Naive thymus-derived CD4-positive, alpha-beta T cell (primary cell): ENCODE measurements at regions not wholly inside any gene's neighbourhood (a gene's known extent, or its start where the extent isn't known, plus 50 kb on each side); places are given as distances from the start of the nearest gene placed in this dataset.

ENCODE experiments used
- ATAC-seq: fragments of 150-1000 bp; cut with Tn5 transposase; 2 replicates; pipeline ENCODE4 v1.10.0; 2021; ENCODE audit warnings: mild to moderate bottlenecking, moderate library complexity
- CTCF ChIA-PET: fragments of 350-600 bp; sonication (Branson Sonifier 250); formaldehyde crosslinking; loops from one replicate; lab custom pipeline; 2021; ENCODE audit warnings: antibody characterized with exemption; lab: Charles Lee
- POLR2A ChIA-PET: fragments of 350-600 bp; sonication (Branson Sonifier 250); formaldehyde crosslinking; loops from one replicate; lab custom pipeline; 2021; ENCODE audit warnings: antibody characterized with exemption, inconsistent platforms; lab: Charles Lee
- DNase-seq, 9 donors: peaks; one replicate each; pipeline versions ENCODE4 v3.0.0 to v3.0.0-alpha.2; 2020 to 2022; ENCODE audit warnings: mixed read lengths in 1 of 9
- H3K27ac ChIP-seq: one replicate; pipeline ENCODE4 v1.7.0; 2013; ENCODE audit warnings: mild to moderate bottlenecking, low read depth, low read length, moderate library complexity
- H3K27me3 ChIP-seq, 2 donors: one replicate each; pipeline ENCODE4 v1.7.0; 2013; ENCODE audit warnings: low read length in 2 of 2, mild to moderate bottlenecking in 2 of 2, moderate library complexity in 2 of 2; ENCODE audit not compliant: control insufficient read depth in 2 of 2, insufficient read depth in 2 of 2
- H3K36me3 ChIP-seq, 3 experiments: 1 replicate in 2 of 3; 2 replicates in 1 of 3; pipeline ENCODE4 v1.7.0; 2013; ENCODE audit warnings: low read length in 3 of 3, mild to moderate bottlenecking in 3 of 3, moderate library complexity in 1 of 3; ENCODE audit not compliant: insufficient read depth in 3 of 3, control insufficient read depth in 2 of 3
- H3K4me1 ChIP-seq, 2 donors: one replicate each; pipeline ENCODE4 v1.7.0; 2013; ENCODE audit warnings: low read length in 2 of 2, mild to moderate bottlenecking in 2 of 2, moderate library complexity in 1 of 2; ENCODE audit not compliant: control insufficient read depth in 2 of 2, insufficient read depth in 2 of 2
- H3K4me3 ChIP-seq: 2 replicates; pipeline ENCODE4 v1.7.0; 2013; ENCODE audit warnings: mild to moderate bottlenecking, low read length
- H3K9me3 ChIP-seq, 3 experiments: 1 replicate in 2 of 3; 2 replicates in 1 of 3; pipeline ENCODE4 v1.7.0; 2013; ENCODE audit warnings: low read length in 3 of 3; ENCODE audit not compliant: control insufficient read depth in 2 of 3
- H3K27ac Mint-ChIP-seq, 9 donors: one replicate each; pipeline ENCODE4 v1.8.0; 2020 to 2022; ENCODE audit warnings: mixed read lengths in 9 of 9, mild to moderate bottlenecking in 8 of 9, moderate library complexity in 5 of 9, inconsistent platforms in 2 of 9
- H3K27me3 Mint-ChIP-seq, 5 donors: one replicate each; pipeline ENCODE4 v1.8.0; 2021 to 2022; ENCODE audit warnings: mixed read lengths in 5 of 5, mild to moderate bottlenecking in 1 of 5
- H3K36me3 Mint-ChIP-seq, 5 donors: one replicate each; pipeline ENCODE4 v1.8.0; 2020 to 2022; ENCODE audit warnings: mixed read lengths in 5 of 5, mild to moderate bottlenecking in 3 of 5, inconsistent platforms in 1 of 5
- H3K4me1 Mint-ChIP-seq, 7 donors: one replicate each; pipeline ENCODE4 v1.8.0; 2020 to 2022; ENCODE audit warnings: mixed read lengths in 7 of 7, mild to moderate bottlenecking in 3 of 7, inconsistent platforms in 1 of 7
- H3K4me3 Mint-ChIP-seq, 10 donors: one replicate each; pipeline ENCODE4 v1.8.0; 2020 to 2022; ENCODE audit warnings: mild to moderate bottlenecking in 10 of 10, mixed read lengths in 10 of 10, moderate library complexity in 6 of 10, inconsistent platforms in 2 of 10
- H3K9me3 Mint-ChIP-seq, 11 donors: one replicate each; pipeline ENCODE4 v1.8.0; 2020 to 2022; ENCODE audit warnings: mixed read lengths in 11 of 11, mild to moderate bottlenecking in 4 of 11, inconsistent platforms in 1 of 11, moderate library complexity in 1 of 11
- intact Hi-C, 2 donors: fragments of 100-400 bp; cut with micrococcal nuclease; formaldehyde crosslinking; loops; one replicate each; pipeline ENCODE4 v1.15.1; 2023

DNA sequence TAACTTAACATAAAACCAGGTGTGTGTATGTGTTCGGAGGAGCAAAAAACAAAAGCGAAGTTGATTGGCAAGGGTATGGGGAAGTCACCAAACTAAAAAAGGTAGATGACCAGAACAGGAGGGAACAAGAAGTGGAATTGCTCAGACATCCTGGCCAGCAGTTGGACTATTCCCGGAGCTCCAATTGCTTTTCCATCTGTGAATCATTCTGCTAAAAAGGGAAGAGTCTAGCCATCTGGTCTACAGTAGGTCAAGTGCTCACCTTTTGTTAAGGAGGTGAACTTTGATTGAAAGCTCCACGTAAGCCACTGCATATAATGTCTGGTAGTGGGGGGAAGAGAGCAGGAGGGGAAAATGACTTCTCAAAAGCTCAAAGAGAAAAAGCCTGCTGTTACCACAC lies 50.0 kb upstream of the BET1 start:
- Histone ChIP-seq H3K4me3 (no peak overlapping the region), H3K36me3 (no peaks in the 10 kb centered on the region), H3K27me3 (no peaks in the 10 kb centered on the region), H3K9me3 (no peaks in the 10 kb centered on the region), H3K27ac (no peak overlapping the region), H3K4me1 (no peaks in the 10 kb centered on the region)
- ATAC-seq (no peak), DNase-seq (no peak)
- H3K4me1 Mint-ChIP-seq = peaks cover 0 to 3% (median 0%) of the 10 kb centered on the region in 7 donors
- intact Hi-C loops = no loop called here
- POLR2A ChIA-PET = no interaction called here
- no peak overlapping the region for H3K27ac Mint-ChIP-seq
- peaks cover 15 to 33% (median 26%) of the 10 kb centered on the region in 5 donors for H3K27me3 Mint-ChIP-seq
- no peak overlapping the region for H3K4me3 Mint-ChIP-seq
- H3K9me3 Mint-ChIP-seq = peaks cover 0 to 7% (median 0%) of the 10 kb centered on the region in 11 donors
- H3K36me3 Mint-ChIP-seq = peaks cover 0 to 4% (median 0%) of the 10 kb centered on the region in 5 donors
- CTCF ChIA-PET = no interaction called here

DNA sequence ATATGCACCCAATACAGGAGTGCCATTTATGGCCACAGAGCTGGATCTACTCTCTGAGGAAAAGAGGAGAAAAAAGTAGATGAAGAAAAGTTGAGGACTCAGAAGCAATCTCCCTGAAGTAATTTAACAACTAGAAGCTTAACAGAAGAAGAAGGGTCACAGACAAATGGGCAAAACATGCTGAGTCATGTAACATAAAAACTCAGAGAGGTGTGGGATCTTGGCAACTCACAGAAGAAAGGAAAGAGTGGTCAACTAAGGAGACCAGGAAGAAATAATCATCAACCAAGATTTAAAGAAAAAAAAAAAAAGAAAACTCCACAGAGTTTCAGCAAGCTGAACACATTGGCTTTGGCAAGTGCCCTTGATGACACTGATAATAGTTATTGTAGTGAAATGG lies 51.8 kb upstream of the BET1 start:
- intact Hi-C loops = no loop called here
- Mint-ChIP-seq H3K27me3 (peaks cover 9 to 41% (median 22%) of the 10 kb centered on the region in 5 donors), H3K36me3 (peaks cover 0 to 4% (median 0%) of the 10 kb centered on the region in 5 donors), H3K9me3 (peaks cover 0 to 7% (median 0%) of the 10 kb centered on the region in 11 donors), H3K4me1 (peaks cover 0 to 3% (median 0%) of the 10 kb centered on the region in 7 donors), H3K4me3 (no peak overlapping the region), H3K27ac (no peak overlapping the region)
- ChIA-PET CTCF (no interaction called here), POLR2A (no interaction called here)
- H3K4me1 ChIP-seq = no peaks in the 10 kb centered on the region
- no peaks in the 10 kb centered on the region for H3K27me3 ChIP-seq
- no peaks in the 10 kb centered on the region for H3K36me3 ChIP-seq
- H3K27ac ChIP-seq = no peak overlapping the region
- no peak overlapping the region for H3K4me3 ChIP-seq
- DNase-seq (no peak), ATAC-seq (no peak)
- H3K9me3 ChIP-seq = no peaks in the 10 kb centered on the region

DNA sequence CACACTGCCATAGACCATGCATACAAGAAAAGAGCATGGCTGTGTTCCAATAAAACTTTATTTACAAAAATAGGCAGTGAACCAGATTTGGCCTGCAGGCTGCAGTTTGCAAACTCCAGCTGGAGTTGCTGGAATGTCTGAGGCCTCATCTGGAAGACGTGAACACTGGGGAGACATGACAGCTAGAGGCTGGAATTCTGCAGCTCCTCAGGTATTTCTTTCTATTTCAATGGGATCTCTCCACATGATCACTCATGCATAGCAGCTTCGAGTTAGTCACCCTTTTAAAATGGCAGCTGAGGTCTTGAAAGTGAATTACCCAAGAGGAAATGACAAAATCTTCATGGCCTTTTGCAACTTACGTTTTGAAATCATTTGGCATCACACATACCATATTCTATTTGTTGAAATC lies 52.6 kb upstream of the BET1 start:
- no peak for ATAC-seq
- Mint-ChIP-seq H3K27me3 (peaks cover 12 to 45% (median 31%) of the 10 kb centered on the region in 5 donors), H3K4me1 (peaks cover 0 to 3% (median 0%) of the 10 kb centered on the region in 7 donors), H3K36me3 (peaks cover 0 to 4% (median 0%) of the 10 kb centered on the region in 5 donors), H3K9me3 (peaks cover 0 to 7% (median 0%) of the 10 kb centered on the region in 11 donors), H3K27ac (no peak overlapping the region), H3K4me3 (no peak overlapping the region)
- no peak overlapping the region for H3K4me3 ChIP-seq
- H3K36me3 ChIP-seq = no peaks in the 10 kb centered on the region
- H3K9me3 ChIP-seq = no peaks in the 10 kb centered on the region
- H3K27ac ChIP-seq = no peak overlapping the region
- H3K4me1 ChIP-seq = no peaks in the 10 kb centered on the region
- POLR2A ChIA-PET = no interaction called here
- H3K27me3 ChIP-seq = no peaks in the 10 kb centered on the region
- DNase-seq = no peak
- CTCF ChIA-PET = no interaction called here
- intact Hi-C loops = no loop called here

DNA sequence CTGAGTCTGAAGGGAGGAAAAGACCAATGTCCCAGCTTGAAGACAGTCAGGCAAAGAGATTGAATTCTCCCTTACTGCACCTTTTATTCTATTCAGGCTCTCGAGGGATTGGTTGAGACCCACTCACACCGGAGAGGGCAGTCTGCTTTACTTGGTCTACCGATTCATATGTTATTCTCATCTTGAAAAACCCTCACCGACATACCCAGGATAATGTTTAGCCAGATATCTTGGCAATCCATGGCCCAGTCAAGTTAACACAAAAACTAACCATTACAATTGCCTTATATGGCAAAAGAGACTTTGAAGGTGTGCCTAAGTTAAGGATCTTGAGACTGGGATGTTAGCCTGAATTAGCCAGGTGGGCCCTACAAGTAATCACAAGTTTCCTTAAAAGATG lies 53.8 kb upstream of the BET1 start:
- H3K4me3 ChIP-seq = no peak overlapping the region
- H3K9me3 ChIP-seq = no peaks in the 10 kb centered on the region
- Mint-ChIP-seq H3K36me3 (peaks cover 0 to 4% (median 0%) of the 10 kb centered on the region in 5 donors), H3K4me1 (peaks cover 0 to 6% (median 0%) of the 10 kb centered on the region in 7 donors), H3K27ac (no peak overlapping the region), H3K9me3 (peaks cover 0 to 7% (median 0%) of the 10 kb centered on the region in 11 donors), H3K27me3 (peaks cover 19 to 51% (median 38%) of the 10 kb centered on the region in 5 donors), H3K4me3 (no peak overlapping the region)
- H3K27ac ChIP-seq = no peak overlapping the region
- no peaks in the 10 kb centered on the region for H3K4me1 ChIP-seq
- DNase-seq (no peak), ATAC-seq (no peak)
- H3K27me3 ChIP-seq = no peaks in the 10 kb centered on the region
- H3K36me3 ChIP-seq = no peaks in the 10 kb centered on the region
- intact Hi-C loops = no loop called here
- POLR2A ChIA-PET = no interaction called here
- CTCF ChIA-PET = no interaction called here

DNA sequence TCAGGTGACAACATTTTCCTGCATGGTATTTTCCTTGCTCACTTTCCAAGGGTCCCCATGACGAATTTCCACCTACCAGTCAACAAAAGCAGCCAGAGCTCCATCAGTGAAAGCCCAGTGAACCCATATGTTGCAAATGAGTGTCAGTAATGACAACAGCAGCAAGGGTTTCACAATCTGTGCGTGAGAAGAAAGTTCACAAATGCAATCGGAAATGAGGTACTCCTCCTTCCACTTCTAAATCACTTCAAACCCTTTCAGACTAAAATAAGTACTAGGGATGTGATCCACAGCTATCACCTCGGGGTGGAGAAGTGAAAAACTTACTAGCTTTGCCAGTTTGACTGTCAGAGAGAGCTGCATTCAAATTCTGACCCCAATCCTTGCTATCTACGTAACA lies 55.6 kb upstream of the BET1 start:
- DNase-seq = no peak
- no peak for ATAC-seq
- intact Hi-C loops = no loop called here

DNA sequence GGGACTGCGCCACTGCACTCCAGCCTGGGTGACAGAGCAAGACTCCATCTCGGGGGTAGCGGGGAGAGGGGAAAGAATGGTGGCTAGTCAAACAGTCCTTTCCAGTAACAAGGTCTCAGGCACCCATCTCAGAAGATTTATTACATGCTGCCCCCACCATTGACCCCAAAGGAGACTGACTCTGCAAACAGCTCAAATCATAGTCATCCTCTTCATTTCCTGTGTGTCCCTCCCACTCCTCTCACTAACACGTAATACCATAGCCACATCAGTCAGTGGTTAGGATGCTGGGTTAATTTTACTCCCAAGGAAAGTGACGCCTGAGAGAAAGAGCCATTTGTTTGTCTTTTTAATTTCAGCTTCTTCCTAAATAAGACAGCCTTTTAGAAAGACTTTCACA lies 56.6 kb upstream of the BET1 start:
- no peak overlapping the region for H3K27ac ChIP-seq
- H3K36me3 ChIP-seq = no peaks in the 10 kb centered on the region
- no peaks in the 10 kb centered on the region for H3K27me3 ChIP-seq
- H3K9me3 ChIP-seq = no peaks in the 10 kb centered on the region
- no peak for DNase-seq
- CTCF ChIA-PET = no interaction called here
- peaks cover 0 to 3% (median 0%) of the 10 kb centered on the region in 11 donors for H3K9me3 Mint-ChIP-seq
- H3K27ac Mint-ChIP-seq = no peak overlapping the region
- H3K27me3 Mint-ChIP-seq = peaks cover 30 to 50% (median 36%) of the 10 kb centered on the region in 5 donors
- peaks cover 0 to 4% (median 0%) of the 10 kb centered on the region in 5 donors for H3K36me3 Mint-ChIP-seq
- no peak overlapping the region for H3K4me3 ChIP-seq
- POLR2A ChIA-PET = no interaction called here
- H3K4me3 Mint-ChIP-seq = no peak overlapping the region
- ATAC-seq = no peak
- intact Hi-C loops = no loop called here
- H3K4me1 Mint-ChIP-seq = peaks cover 0 to 13% (median 2%) of the 10 kb centered on the region in 7 donors
- peaks cover 0 to 9% of the 10 kb centered on the region in 2 donors for H3K4me1 ChIP-seq

More for the DNA sequence above, 55.6 kb upstream of the BET1 start:
- ChIA-PET CTCF (no interaction called here), POLR2A (no interaction called here)
- no peaks in the 10 kb centered on the region for H3K36me3 ChIP-seq
- peaks cover 26 to 44% (median 34%) of the 10 kb centered on the region in 5 donors for H3K27me3 Mint-ChIP-seq
- peaks cover 0 to 9% (median 0%) of the 10 kb centered on the region in 7 donors for H3K4me1 Mint-ChIP-seq
- no peaks in the 10 kb centered on the region for H3K9me3 ChIP-seq
- H3K4me3 Mint-ChIP-seq = no peak overlapping the region
- H3K27me3 ChIP-seq = no peaks in the 10 kb centered on the region
- no peak overlapping the region for H3K27ac ChIP-seq
- no peak overlapping the region for H3K27ac Mint-ChIP-seq
- H3K36me3 Mint-ChIP-seq = peaks cover 0 to 4% (median 0%) of the 10 kb centered on the region in 5 donors
- H3K9me3 Mint-ChIP-seq = peaks cover 0 to 7% (median 0%) of the 10 kb centered on the region in 11 donors
- no peak overlapping the region for H3K4me3 ChIP-seq
- H3K4me1 ChIP-seq = peaks cover 0 to 3% of the 10 kb centered on the region in 2 donors

DNA sequence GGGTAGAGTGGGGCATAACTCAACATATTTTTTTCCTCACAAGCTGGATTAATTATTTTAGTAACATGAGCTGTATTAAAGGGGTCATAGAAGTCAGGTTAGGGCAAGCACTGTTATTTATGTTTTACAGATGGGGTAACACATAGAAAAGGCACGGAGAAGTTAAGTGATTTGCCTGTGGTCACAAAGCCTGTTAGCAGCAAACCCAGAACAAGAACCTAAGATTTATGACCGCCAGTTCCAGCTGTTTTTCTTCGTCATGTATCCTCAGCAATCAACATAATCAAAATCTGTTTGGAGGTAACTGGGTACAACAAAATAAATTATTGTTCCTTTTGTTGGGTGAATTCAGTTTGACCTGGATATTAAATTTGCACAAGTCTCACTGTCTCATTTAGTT lies 57.2 kb upstream of the BET1 start:
- intact Hi-C loops = no loop called here
- CTCF ChIA-PET = interaction anchor here (0.7 kb wide), 1 partner anchor 24 kb away, joined by 3 read pairs; no protein-coding TSS in a partner anchor
- Histone ChIP-seq H3K27me3 (no peaks in the 10 kb centered on the region), H3K4me1 (peaks cover 0 to 9% of the 10 kb centered on the region in 2 donors), H3K27ac (no peak overlapping the region), H3K9me3 (no peaks in the 10 kb centered on the region), H3K36me3 (no peaks in the 10 kb centered on the region), H3K4me3 (no peak overlapping the region)
- POLR2A ChIA-PET = no interaction called here
- H3K27me3 Mint-ChIP-seq = peaks cover 25 to 47% (median 39%) of the 10 kb centered on the region in 5 donors
- H3K36me3 Mint-ChIP-seq = no peaks in the 10 kb centered on the region
- no peak overlapping the region for H3K27ac Mint-ChIP-seq
- ATAC-seq (no peak), DNase-seq (no peak)
- H3K4me1 Mint-ChIP-seq = peaks cover 0 to 13% (median 2%) of the 10 kb centered on the region in 7 donors
- no peak overlapping the region for H3K4me3 Mint-ChIP-seq
- H3K9me3 Mint-ChIP-seq = peaks cover 0 to 1% (median 0%) of the 10 kb centered on the region in 11 donors
